K562 (cell line): ENCODE measurements at regions not wholly inside any gene's neighbourhood (a gene's known extent, or its start where the extent isn't known, plus 50 kb on each side); places are given as distances from the start of the nearest gene placed in this dataset.

ENCODE experiments used
- ATAC-seq: fragments of 200-7000 bp; cut with Tn5 transposase; 3 replicates; pipeline ENCODE4 v1.9.1; 2020; ENCODE audit warnings: moderate library complexity
- BruUV-seq: library from RNA; stranded (reverse); fragments of 400-500 nt; replicated peaks from 2 replicates; lab custom pipeline; 2021; lab: Mats Ljungman, UMichigan
- CTCF ChIA-PET: fragments of 300-600 bp; formaldehyde crosslinking; extraction: SDS; loops from one replicate; lab custom pipeline; 2021; ENCODE audit warnings: low intra/inter-chr PET ratio; lab: Yijun Ruan, JAX
- POLR2A ChIA-PET: fragments of 300-600, 350-650 bp; sonication (Branson Sonifier 250); formaldehyde crosslinking; extraction: SDS; loops from one replicate; lab custom pipeline; 2021; ENCODE audit warnings: antibody characterized with exemption, inconsistent platforms; lab: Yijun Ruan, JAX
- DNase-seq, 4 experiments: peaks; one replicate each; pipeline versions ENCODE4 v3.0.0 to v3.0.0-alpha.2; 2011 to 2018; ENCODE audit warnings: low spot score in 3 of 4, mixed read lengths in 3 of 4; ENCODE audit errors: extremely low read depth in 1 of 4
- FAIRE-seq: peaks from 2 replicates; lab custom pipeline; 2011; peaks lifted over from hg19 to GRCh38; lab: Jason Lieb, UNC
- H2AFZ ChIP-seq: 2 replicates; pipeline ENCODE4 v1.6.0; 2011; ENCODE audit warnings: low read depth, low read length, control low read depth, inconsistent platforms
- H3K27ac ChIP-seq: fragments of 200-600 bp; 3 replicates; pipeline ENCODE4 v1.8.0; 2011; ENCODE audit warnings: low read depth, mild to moderate bottlenecking, control low read depth, inconsistent platforms, low read length, moderate library complexity, mixed read lengths; ENCODE audit errors: extremely low read depth
- H3K27me3 ChIP-seq, 2 experiments: fragments of 300-600 bp in 1 of 2; 2 replicates in 1 of 2; 3 replicates in 1 of 2; pipeline versions ENCODE4 v1.6.0 to v1.8.0; 2011; ENCODE audit warnings: inconsistent platforms in 2 of 2, low read length in 2 of 2, mild to moderate bottlenecking in 1 of 2, mixed read lengths in 1 of 2, moderate library complexity in 1 of 2; ENCODE audit not compliant: control insufficient read depth in 2 of 2, insufficient read depth in 2 of 2
- H3K36me3 ChIP-seq: fragments of 300-600 bp; 3 replicates; pipeline ENCODE4 v1.8.0; 2011; ENCODE audit warnings: mild to moderate bottlenecking, low read length, inconsistent platforms; ENCODE audit not compliant: control insufficient read depth, insufficient read depth
- H3K4me1 ChIP-seq, 2 experiments: fragments of 200-600 bp in 1 of 2; replicated peaks in 1 of 2; 2 replicates in 1 of 2; 3 replicates in 1 of 2; pipeline versions ENCODE4 v1.5.1 to v1.8.0; 2011; ENCODE audit warnings: inconsistent platforms in 2 of 2, low read length in 2 of 2, mild to moderate bottlenecking in 1 of 2, mixed read lengths in 1 of 2, moderate library complexity in 1 of 2; ENCODE audit not compliant: control insufficient read depth in 2 of 2, insufficient read depth in 2 of 2
- H3K4me2 ChIP-seq: 2 replicates; pipeline ENCODE4 v1.6.1; 2011; ENCODE audit warnings: low read length, control low read depth, inconsistent platforms, mixed read lengths; ENCODE audit not compliant: insufficient read depth
- H3K4me3 ChIP-seq: fragments of 200-600 bp; sonication (generic), shearing (Covaris generic); 2 replicates; pipeline ENCODE4 v1.5.1; 2016; ENCODE audit warnings: control low read depth, inconsistent platforms
- H3K79me2 ChIP-seq: fragments of 200-600 bp; 3 replicates; pipeline ENCODE4 v1.8.0; 2011; ENCODE audit warnings: low read length, inconsistent platforms; ENCODE audit not compliant: control insufficient read depth, insufficient read depth
- H3K9ac ChIP-seq, 2 experiments: 2 replicates each; pipeline versions ENCODE4 v1.6.0 to v1.6.1; 2011; ENCODE audit warnings: low read depth in 2 of 2, low read length in 2 of 2, control low read depth in 1 of 2, inconsistent platforms in 1 of 2, mild to moderate bottlenecking in 1 of 2, mixed read lengths in 1 of 2; ENCODE audit not compliant: insufficient read depth in 1 of 2
- H3K9me1 ChIP-seq: one replicate; pipeline ENCODE4 v1.6.0; 2011; ENCODE audit warnings: inconsistent platforms, mild to moderate bottlenecking, low read length, moderate library complexity; ENCODE audit not compliant: control insufficient read depth, insufficient read depth
- H3K9me3 ChIP-seq: replicated peaks from 2 replicates; pipeline ENCODE4 v1.5.1; 2011; ENCODE audit warnings: low read depth, low read length, inconsistent platforms; ENCODE audit not compliant: control insufficient read depth, insufficient read depth
- H4K20me1 ChIP-seq: replicated peaks from 2 replicates; pipeline ENCODE4 v1.6.1; 2011; ENCODE audit warnings: low read length, inconsistent platforms, mixed read lengths; ENCODE audit not compliant: control insufficient read depth, insufficient read depth
- BRD9 ChIP-seq: fragments of 450-650 bp; IDR thresholded peaks from 2 replicates; pipeline ENCODE4 v1.6.1; 2018; ENCODE audit warnings: low read depth; ENCODE audit not compliant: partially characterized antibody
- CBX8 ChIP-seq: fragments of 200-600 bp; sonication (generic); IDR thresholded peaks from 2 replicates; pipeline ENCODE4 v1.6.1; 2012; ENCODE audit warnings: borderline replicate concordance, mixed run types, low read depth, mild to moderate bottlenecking, moderate library complexity, mixed read lengths, low read length, control low read depth, inconsistent platforms; ENCODE audit not compliant: poor library complexity, severe bottlenecking; ENCODE audit errors: extremely low read depth
- DNMT1 ChIP-seq: fragments of 450-650 bp; IDR thresholded peaks from 2 replicates; pipeline ENCODE4 v1.6.1; 2016; ENCODE audit warnings: antibody characterized with exemption, mild to moderate bottlenecking
- EZH2 ChIP-seq: IDR thresholded peaks from 2 replicates; pipeline ENCODE4 v1.6.1; 2012; ENCODE audit warnings: low read depth, mild to moderate bottlenecking, inconsistent platforms, low read length, borderline replicate concordance
- GATAD2B ChIP-seq: fragments of 450-650 bp; IDR thresholded peaks from 2 replicates; pipeline ENCODE4 v1.6.1; 2017; ENCODE audit warnings: mild to moderate bottlenecking, borderline replicate concordance
- HEY1 ChIP-seq: fragments of 250-450 bp; sonication (Bioruptor Pico); IDR thresholded peaks from 2 replicates; pipeline ENCODE4 v1.5.0; 2020; ENCODE audit warnings: mild to moderate bottlenecking, moderate library complexity, borderline replicate concordance
- MCM3 ChIP-seq: fragments of 450-650 bp; IDR thresholded peaks from 2 replicates; pipeline ENCODE4 v1.6.1; 2016
- MTA2 ChIP-seq: fragments of 450-650 bp; IDR thresholded peaks from 2 replicates; pipeline ENCODE4 v1.6.1; 2016; ENCODE audit warnings: low read depth
- MTA3 ChIP-seq: fragments of 450-650 bp; formaldehyde crosslinking; IDR thresholded peaks from 2 replicates; pipeline ENCODE4 v1.6.1; 2017; ENCODE audit warnings: mild to moderate bottlenecking, borderline replicate concordance
- NKRF ChIP-seq: fragments of 450-650 bp; IDR thresholded peaks from 2 replicates; pipeline ENCODE4 v1.6.1; 2016; ENCODE audit warnings: borderline replicate concordance
- RNF2 ChIP-seq: sonication (generic); IDR thresholded peaks from 2 replicates; pipeline ENCODE4 v1.6.1; 2016
- SMARCC2 ChIP-seq: fragments of 450-650 bp; IDR thresholded peaks from 2 replicates; pipeline ENCODE4 v1.6.1; 2017; ENCODE audit warnings: antibody characterized with exemption, moderate library complexity, mild to moderate bottlenecking, low read depth
- SMARCE1 ChIP-seq: fragments of 450-650 bp; IDR thresholded peaks from 2 replicates; pipeline ENCODE4 v1.7.1; 2016; ENCODE audit warnings: mild to moderate bottlenecking
- SREBF1 ChIP-seq: fragments of 150-350 bp; IDR thresholded peaks from 2 replicates; pipeline ENCODE4 v1.6.1; 2014; ENCODE audit warnings: antibody characterized with exemption, low read depth, low read length, borderline replicate concordance
- TAF9B ChIP-seq: fragments of 450-650 bp; IDR thresholded peaks from 2 replicates; pipeline ENCODE4 v1.6.1; 2018; ENCODE audit warnings: mild to moderate bottlenecking; ENCODE audit not compliant: partially characterized antibody
- TFAM ChIP-seq: fragments of 250-450 bp; sonication (Bioruptor Pico); conservative IDR thresholded peaks from 2 replicates; pipeline ENCODE4 v1.5.0; 2021; ENCODE audit warnings: mild to moderate bottlenecking, moderate library complexity
- ZNF444 ChIP-seq: fragments of 250-450 bp; sonication (Bioruptor Pico); IDR thresholded peaks from 2 replicates; pipeline ENCODE4 v1.4.0; 2020; ENCODE audit warnings: mild to moderate bottlenecking, moderate library complexity
- ZNF764 ChIP-seq: fragments of 250-450 bp; sonication (Bioruptor Pico); IDR thresholded peaks from 2 replicates; pipeline ENCODE4 v1.4.0; 2020; ENCODE audit warnings: low read depth, mild to moderate bottlenecking, moderate library complexity
- ZNF79 ChIP-seq: fragments of 250-450 bp; sonication (Bioruptor Pico); IDR thresholded peaks from 2 replicates; pipeline ENCODE4 v1.4.0; 2020; ENCODE audit warnings: low read depth, mild to moderate bottlenecking, moderate library complexity
- WGBS: fragments of 100-300 bp; shearing (Covaris generic); methylation state at CpG from one replicate; pipeline ENCODE4 v1.1.6; 2016; ENCODE audit warnings: low coverage, mixed read lengths; ENCODE audit not compliant: insufficient coverage; ENCODE audit errors: missing lambda C conversion rate; 5-methylcytosine and 5-hydroxymethylcytosine counted together
- in situ Hi-C: fragments of 300-500 bp; cut with MboI; formaldehyde crosslinking; loops from 4 replicates; pipeline ENCODE4 v1.15.0; 2018; ENCODE audit warnings: inconsistent platforms, mixed read lengths
- intact Hi-C: fragments of 100-400 bp; cut with micrococcal nuclease; formaldehyde crosslinking; loops from 2 replicates; pipeline ENCODE4 v1.14.2; 2022
- TF ChIP-seq, protein P1 (sequence below): sonication (generic); formaldehyde crosslinking; IDR thresholded peaks from 2 replicates; pipeline ENCODE4 v1.8.1; 2022; ENCODE audit warnings: missing genetic modification reagents

GRCh38 chr19:28066988-28067387 is 1146.0 kb downstream of the UQCRFS1 start:
- no peaks in the 10 kb centered on the region for H3K79me2 ChIP-seq
- no peak for FAIRE-seq
- in situ Hi-C loops (no loop called here), intact Hi-C loops (no loop called here)
- no peak overlapping the region for H2AFZ ChIP-seq
- H3K9me1 ChIP-seq, result no peaks in the 10 kb centered on the region
- no peak overlapping the region for H3K4me2 ChIP-seq
- no peak for ATAC-seq
- no TSS peak for BruUV-seq
- H3K27ac ChIP-seq, result no peak overlapping the region
- TF ChIP-seq EZH2 (no peak), TFAM (no peak), HEY1 (CRISPR knock-in tag) (no peak), TAF9B (no peak), SMARCE1 (no peak), ZNF79 (CRISPR knock-in tag) (no peak), CBX8 (no peak), ZNF444 (CRISPR knock-in tag) (no peak), GATAD2B (no peak), SREBF1 (no peak), NKRF (no peak), BRD9 (no peak), DNMT1 (no peak), MTA2 (no peak), SMARCC2 (no peak), MCM3 (no peak), RNF2 (no peak), ZNF764 (no peak), MTA3 (no peak)
- TF ChIP-seq, protein P1, sequence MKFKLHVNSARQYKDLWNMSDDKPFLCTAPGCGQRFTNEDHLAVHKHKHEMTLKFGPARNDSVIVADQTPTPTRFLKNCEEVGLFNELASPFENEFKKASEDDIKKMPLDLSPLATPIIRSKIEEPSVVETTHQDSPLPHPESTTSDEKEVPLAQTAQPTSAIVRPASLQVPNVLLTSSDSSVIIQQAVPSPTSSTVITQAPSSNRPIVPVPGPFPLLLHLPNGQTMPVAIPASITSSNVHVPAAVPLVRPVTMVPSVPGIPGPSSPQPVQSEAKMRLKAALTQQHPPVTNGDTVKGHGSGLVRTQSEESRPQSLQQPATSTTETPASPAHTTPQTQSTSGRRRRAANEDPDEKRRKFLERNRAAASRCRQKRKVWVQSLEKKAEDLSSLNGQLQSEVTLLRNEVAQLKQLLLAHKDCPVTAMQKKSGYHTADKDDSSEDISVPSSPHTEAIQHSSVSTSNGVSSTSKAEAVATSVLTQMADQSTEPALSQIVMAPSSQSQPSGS (CRISPR knock-in tag), result no peak
- 2% methylated on average over 8 of the region's 8 CpGs for WGBS
- ChIA-PET CTCF (no interaction called here), POLR2A (no interaction called here)
- no peaks in the 10 kb centered on the region for H3K36me3 ChIP-seq
- DNase-seq, result no peak
- H4K20me1 ChIP-seq, result no peaks in the 10 kb centered on the region
- no peak overlapping the region for H3K4me3 ChIP-seq
- no peak overlapping the region for H3K9ac ChIP-seq
- no peaks in the 10 kb centered on the region for H3K4me1 ChIP-seq
- H3K9me3 ChIP-seq, result no peaks in the 10 kb centered on the region
- no peaks in the 10 kb centered on the region for H3K27me3 ChIP-seq
